HuH-7 (cell line): ENCODE measurements at regions not wholly inside any gene's neighbourhood (a gene's known extent, or its start where the extent isn't known, plus 50 kb on each side); places are given as distances from the start of the nearest gene placed in this dataset.

ENCODE experiments used
- DNase-seq: peaks from one replicate; pipeline ENCODE4 v3.0.0; 2011; ENCODE audit warnings: low spot score

GRCh38 chr21:16180614-16181013 lies 450.8 kb downstream of the USP25 start:
- DNase-seq = no peak

GRCh38 chr21:16181018-16181417 lies 451.2 kb downstream of the USP25 start:
- DNase-seq = no peak

GRCh38 chr21:16185766-16186165 lies 456.0 kb downstream of the USP25 start:
- no peak for DNase-seq

- DNase-seq = no peak
Measured at GRCh38 chr21:16186742-16187141, 457.0 kb downstream of the USP25 start.

- DNase-seq = no peak
Measured at GRCh38 chr21:16187603-16188301, 458.0 kb downstream of the USP25 start.

- no peak for DNase-seq
Measured at GRCh38 chr21:16192902-16193301, 463.1 kb downstream of the USP25 start.

- no peak for DNase-seq
Measured at GRCh38 chr21:16193496-16194094, 463.8 kb downstream of the USP25 start.

- DNase-seq = no peak
Measured at GRCh38 chr21:16194095-16194787, 464.5 kb downstream of the USP25 start.

- DNase-seq = no peak
Measured at GRCh38 chr21:16194788-16195537, 465.2 kb downstream of the USP25 start.

GRCh38 chr21:16195538-16195910 lies 465.7 kb downstream of the USP25 start:
- DNase-seq = no peak

GRCh38 chr21:16196001-16196400 lies 466.2 kb downstream of the USP25 start:
- DNase-seq = no peak

GRCh38 chr21:16198546-16198945 lies 468.8 kb downstream of the USP25 start:
- DNase-seq = no peak

GRCh38 chr21:16199539-16199938 lies 469.8 kb downstream of the USP25 start:
- no peak for DNase-seq

- no peak for DNase-seq
Measured at GRCh38 chr21:16201718-16202117, 471.9 kb downstream of the USP25 start.

- DNase-seq = no peak
Measured at GRCh38 chr21:16205527-16205926, 475.7 kb downstream of the USP25 start.

- DNase-seq = no peak
Measured at GRCh38 chr21:16211339-16212303, 481.8 kb downstream of the USP25 start.

- no peak for DNase-seq
Measured at GRCh38 chr21:16213518-16213917, 483.7 kb downstream of the USP25 start.

- no peak for DNase-seq
Measured at GRCh38 chr21:16215193-16215592, 485.4 kb downstream of the USP25 start.

- DNase-seq = no peak
Measured at GRCh38 chr21:16215663-16216183, 485.9 kb downstream of the USP25 start.

GRCh38 chr21:16216288-16216962 lies 486.6 kb downstream of the USP25 start:
- no peak for DNase-seq
